Epithelial cell of esophagus (primary cell): ENCODE measurements at regions not wholly inside any gene's neighbourhood (a gene's known extent, or its start where the extent isn't known, plus 50 kb on each side); places are given as distances from the start of the nearest gene placed in this dataset.

Experiments
- DNase-seq: peaks from one replicate; pipeline ENCODE4 v3.0.0; 2010; ENCODE audit warnings: low read depth
- H3K4me3 ChIP-seq: 2 replicates; pipeline ENCODE4 v1.5.1; 2011; ENCODE audit warnings: mild to moderate bottlenecking, low read length, control low read depth
- TF ChIP-seq, protein P1 (sequence below): IDR thresholded peaks from 2 replicates; pipeline ENCODE4 v1.5.1; 2011; ENCODE audit warnings: low read depth, mild to moderate bottlenecking, low read length, control low read depth, inconsistent platforms; ENCODE audit not compliant: insufficient read depth; ENCODE audit errors: missing control alignments

DNA sequence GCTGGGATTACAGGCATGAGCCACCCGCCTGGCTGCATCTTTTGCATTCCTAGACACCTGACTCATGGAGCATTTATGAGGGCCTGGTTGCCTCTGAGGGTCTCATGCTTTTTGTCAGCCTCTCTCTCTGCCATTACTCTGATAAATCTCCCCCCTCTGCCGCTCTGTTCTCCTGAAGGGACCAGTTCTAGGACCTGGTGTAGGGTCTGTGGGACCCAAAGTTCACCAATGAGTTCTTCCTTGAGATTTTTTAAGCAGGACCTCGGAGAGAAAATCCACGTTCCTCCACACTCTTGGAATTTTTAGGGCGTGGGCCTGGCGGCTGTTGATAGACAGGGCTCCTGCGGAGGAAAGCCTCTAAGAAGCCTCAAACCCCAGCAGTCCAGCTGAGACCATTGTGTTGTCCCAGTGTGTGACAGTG is 91.9 kb upstream of the ERRFI1 start:
- DNase-seq, result no peak
- H3K4me3 ChIP-seq, result no peak overlapping the region
- TF ChIP-seq, protein P1, sequence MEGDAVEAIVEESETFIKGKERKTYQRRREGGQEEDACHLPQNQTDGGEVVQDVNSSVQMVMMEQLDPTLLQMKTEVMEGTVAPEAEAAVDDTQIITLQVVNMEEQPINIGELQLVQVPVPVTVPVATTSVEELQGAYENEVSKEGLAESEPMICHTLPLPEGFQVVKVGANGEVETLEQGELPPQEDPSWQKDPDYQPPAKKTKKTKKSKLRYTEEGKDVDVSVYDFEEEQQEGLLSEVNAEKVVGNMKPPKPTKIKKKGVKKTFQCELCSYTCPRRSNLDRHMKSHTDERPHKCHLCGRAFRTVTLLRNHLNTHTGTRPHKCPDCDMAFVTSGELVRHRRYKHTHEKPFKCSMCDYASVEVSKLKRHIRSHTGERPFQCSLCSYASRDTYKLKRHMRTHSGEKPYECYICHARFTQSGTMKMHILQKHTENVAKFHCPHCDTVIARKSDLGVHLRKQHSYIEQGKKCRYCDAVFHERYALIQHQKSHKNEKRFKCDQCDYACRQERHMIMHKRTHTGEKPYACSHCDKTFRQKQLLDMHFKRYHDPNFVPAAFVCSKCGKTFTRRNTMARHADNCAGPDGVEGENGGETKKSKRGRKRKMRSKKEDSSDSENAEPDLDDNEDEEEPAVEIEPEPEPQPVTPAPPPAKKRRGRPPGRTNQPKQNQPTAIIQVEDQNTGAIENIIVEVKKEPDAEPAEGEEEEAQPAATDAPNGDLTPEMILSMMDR, result no peak

DNA sequence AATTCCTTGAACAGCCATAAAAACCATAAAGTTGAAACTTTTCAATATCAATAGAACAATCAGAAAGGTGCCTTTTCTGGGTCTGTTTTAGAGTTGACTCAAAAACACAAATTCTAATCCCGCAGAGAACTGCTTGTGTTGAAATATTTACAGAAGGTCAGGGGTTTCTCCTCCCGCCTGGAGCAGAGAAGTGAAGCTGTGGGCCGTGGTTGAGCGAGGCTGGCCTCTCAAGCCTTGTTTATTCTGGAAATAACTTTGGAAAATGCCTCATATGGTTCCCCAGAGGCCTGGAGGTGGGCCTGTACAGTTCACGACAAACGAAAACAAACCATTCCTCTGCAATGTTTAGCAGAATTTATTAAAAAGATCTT is 90.8 kb upstream of the ERRFI1 start:
- H3K4me3 ChIP-seq, result no peak overlapping the region
- no peak for DNase-seq
- TF ChIP-seq, protein P1, result no peak

DNA sequence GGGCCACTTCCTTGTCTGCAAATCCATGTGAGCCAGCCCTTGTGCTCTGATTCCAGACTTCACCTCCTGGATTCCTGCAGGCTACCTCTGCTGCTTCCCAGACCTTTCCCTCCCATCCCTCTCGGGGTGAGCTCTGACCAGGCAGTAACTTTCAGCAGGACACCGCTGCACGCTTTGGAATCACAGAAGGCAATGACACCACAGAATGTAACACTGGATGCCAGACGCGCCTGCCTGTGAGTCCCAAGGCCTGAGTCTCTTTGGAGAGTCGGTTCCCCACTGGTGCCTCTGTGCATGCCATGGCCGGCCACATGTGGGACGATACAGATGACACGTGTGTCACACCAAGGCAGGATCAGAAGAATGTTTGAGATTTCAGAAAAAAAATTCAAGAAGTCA is 89.7 kb upstream of the ERRFI1 start:
- H3K4me3 ChIP-seq, result no peak overlapping the region
- TF ChIP-seq, protein P1, result no peak
- DNase-seq, result no peak

DNA sequence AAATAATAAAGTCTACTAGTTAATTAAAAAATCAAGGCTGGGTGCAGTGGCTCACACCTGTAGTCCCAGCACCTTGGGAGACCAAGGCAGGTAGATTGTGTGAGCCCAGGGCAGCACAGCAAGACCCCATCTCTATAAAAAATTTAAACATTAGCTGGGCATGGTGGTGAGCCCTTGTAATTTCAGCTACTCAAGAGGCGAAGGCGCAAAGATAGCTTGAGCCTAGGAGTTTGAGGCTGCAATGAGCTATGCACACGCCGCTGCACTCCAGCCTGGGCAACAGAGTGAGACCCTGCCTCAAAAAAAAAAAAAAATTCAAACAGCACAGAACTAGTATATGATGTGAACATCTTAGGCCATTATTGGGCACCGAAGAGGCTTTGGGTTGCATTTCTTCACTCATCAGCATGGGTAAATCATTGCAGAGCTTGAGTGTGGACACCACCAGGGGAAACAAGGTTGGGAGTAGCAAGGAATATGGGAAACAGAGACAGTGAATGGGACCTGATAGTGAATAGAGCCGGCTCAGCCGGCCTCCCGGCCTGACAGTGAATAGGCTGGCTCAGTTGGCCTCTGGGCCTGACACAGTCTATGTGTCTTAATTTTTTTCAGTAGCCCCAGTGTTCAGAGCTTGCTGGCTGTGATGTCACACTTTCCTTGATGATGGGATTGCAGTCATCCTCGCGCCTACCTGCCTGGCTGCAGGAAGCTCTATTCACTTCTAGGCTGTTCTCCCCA is 89.1 kb upstream of the ERRFI1 start:
- H3K4me3 ChIP-seq, result no peak overlapping the region
- DNase-seq, result no peak
- TF ChIP-seq, protein P1, result no peak

DNA sequence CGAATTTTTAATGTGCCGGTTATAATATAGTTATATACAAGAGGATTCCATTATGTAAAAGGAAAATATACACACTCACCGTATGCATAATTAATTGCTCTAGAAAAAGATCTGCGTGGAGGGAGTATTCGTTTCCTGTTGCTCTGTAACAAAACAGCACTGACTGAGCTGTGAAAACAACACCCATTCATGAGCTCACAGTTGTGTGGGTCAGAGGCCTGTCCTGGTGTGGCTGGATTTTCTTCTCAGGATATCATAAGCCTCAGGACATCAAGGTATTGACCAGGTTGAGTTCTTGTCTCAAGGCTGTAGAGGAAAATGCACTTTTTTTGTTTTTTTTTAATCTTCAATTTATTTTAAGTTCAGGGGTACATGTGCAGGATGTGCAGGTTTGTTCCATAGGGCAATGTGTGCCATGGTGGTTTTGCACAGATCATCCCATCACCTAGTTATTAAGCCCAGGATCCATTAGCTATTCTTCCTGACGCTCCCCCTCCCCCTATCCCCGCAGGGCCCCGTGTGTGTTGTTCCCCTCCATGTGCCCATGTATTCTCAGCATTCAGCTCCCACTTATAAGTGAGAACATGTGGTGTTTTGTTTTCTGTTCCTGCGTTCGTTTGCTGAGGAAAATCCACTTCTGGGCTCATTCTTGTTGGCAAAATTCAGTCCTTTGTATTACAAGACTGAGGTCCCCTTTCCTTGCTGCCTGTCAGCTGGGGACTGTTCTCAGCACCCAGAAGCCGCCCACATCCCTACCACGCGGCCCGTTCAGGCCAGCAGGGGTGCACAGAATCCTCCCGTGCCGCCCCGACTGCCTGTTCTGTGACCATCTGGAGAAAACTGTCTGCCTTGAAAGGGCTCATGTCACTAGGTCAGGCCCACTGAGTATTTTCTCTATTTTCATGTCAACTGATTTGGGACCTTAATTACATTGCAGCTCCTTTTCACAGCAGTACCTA is 87.4 kb upstream of the ERRFI1 start:
- no peak overlapping the region for H3K4me3 ChIP-seq
- TF ChIP-seq, protein P1, result no peak
- DNase-seq, result no peak

DNA sequence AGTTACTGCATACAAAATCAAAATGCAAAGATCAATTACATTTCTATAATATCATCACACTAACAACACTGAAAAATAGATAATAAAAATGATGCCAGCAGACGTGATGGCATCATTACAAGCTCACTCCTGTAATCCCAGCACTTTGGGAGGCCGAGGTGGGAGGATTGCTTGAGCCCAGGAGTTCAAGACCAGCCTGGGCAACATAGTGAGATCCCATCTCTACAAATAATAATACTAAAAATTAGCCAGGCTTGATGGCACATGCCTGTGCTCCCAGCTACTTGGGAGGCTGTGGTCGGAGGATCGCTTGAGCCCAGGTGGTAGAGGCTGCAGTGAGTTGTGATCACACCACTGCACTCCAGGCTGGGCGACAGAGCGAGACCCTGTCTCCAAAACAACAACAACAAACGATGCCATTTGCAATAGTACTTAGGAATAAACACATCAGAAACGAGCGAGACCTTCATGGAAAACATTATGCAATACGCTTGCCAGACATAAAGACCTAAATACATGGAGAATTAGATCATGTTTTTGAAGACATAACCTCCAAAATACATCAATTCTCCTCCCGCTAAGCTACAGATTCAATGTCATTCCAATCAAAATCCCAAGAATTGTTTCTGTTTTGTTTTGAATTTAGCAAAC is 86.6 kb upstream of the ERRFI1 start:
- DNase-seq, result no peak
- TF ChIP-seq, protein P1, result no peak

More for the DNA sequence above, 86.6 kb upstream of the ERRFI1 start:
- H3K4me3 ChIP-seq, result no peak overlapping the region
